OCI-LY7 (cell line): ENCODE measurements at regions not wholly inside any gene's neighbourhood (a gene's known extent, or its start where the extent isn't known, plus 50 kb on each side); places are given as distances from the start of the nearest gene placed in this dataset.

ENCODE experiments used
- BruUV-seq: library from RNA; stranded (reverse); fragments of 400-500 nt; replicated peaks from 2 replicates; lab custom pipeline; 2021; lab: Mats Ljungman, UMichigan
- CTCF ChIA-PET: fragments of 300-600 bp; sonication (Branson Sonifier 250); formaldehyde crosslinking; loops from one replicate; lab custom pipeline; 2022; ENCODE audit warnings: antibody characterized with exemption; ENCODE audit not compliant: unreplicated experiment; lab: Charles Lee
- POLR2A ChIA-PET: fragments of 300-600 bp; sonication (Branson Sonifier 250); formaldehyde crosslinking; loops from one replicate; lab custom pipeline; 2022; ENCODE audit warnings: antibody characterized with exemption; lab: Charles Lee
- DNase-seq: peaks from one replicate; pipeline ENCODE4 v3.0.0-alpha.2; 2015; ENCODE audit warnings: low spot score
- H2AFZ ChIP-seq: fragments of 200-600 bp; sonication (generic), shearing (Covaris generic); 2 replicates; pipeline ENCODE4 v1.6.1; 2014; ENCODE audit warnings: mild to moderate bottlenecking, antibody characterized with exemption, low read length, moderate library complexity
- H3K27ac ChIP-seq: fragments of 200-600 bp; sonication (generic); 2 replicates; pipeline ENCODE4 v1.5.1; 2014; ENCODE audit warnings: mixed run types, low read depth, mild to moderate bottlenecking, moderate library complexity, low read length, inconsistent platforms; ENCODE audit not compliant: poor library complexity, severe bottlenecking
- H3K36me3 ChIP-seq: fragments of 200-600 bp; sonication (generic); 2 replicates; pipeline ENCODE4 v1.6.1; 2014; ENCODE audit warnings: mild to moderate bottlenecking, antibody characterized with exemption, low read length, moderate library complexity, mixed read lengths; ENCODE audit not compliant: insufficient read depth
- H3K4me1 ChIP-seq: fragments of 200-600 bp; sonication (generic); 2 replicates; pipeline ENCODE4 v1.5.1; 2014; ENCODE audit warnings: mild to moderate bottlenecking, low read length; ENCODE audit not compliant: insufficient read depth, poor library complexity, severe bottlenecking
- H3K4me2 ChIP-seq: fragments of 200-600 bp; sonication (generic); 2 replicates; pipeline ENCODE4 v1.6.1; 2014; ENCODE audit warnings: mild to moderate bottlenecking, low read length
- H3K4me3 ChIP-seq: fragments of 200-600 bp; sonication (generic); 2 replicates; pipeline ENCODE4 v1.5.1; 2014; ENCODE audit warnings: mild to moderate bottlenecking, low read depth, low read length; ENCODE audit not compliant: poor library complexity, severe bottlenecking
- H3K79me2 ChIP-seq: fragments of 200-600 bp; sonication (generic); 2 replicates; pipeline ENCODE4 v1.6.1; 2016; ENCODE audit warnings: low read depth, mild to moderate bottlenecking, low read length, moderate library complexity, mixed read lengths; ENCODE audit not compliant: insufficient read depth
- H3K9me2 ChIP-seq: fragments of 200-600 bp; sonication (generic); 2 replicates; pipeline ENCODE4 v1.6.1; 2016; ENCODE audit warnings: mild to moderate bottlenecking, low read length, mixed read lengths; ENCODE audit not compliant: insufficient read depth
- H3K9me3 ChIP-seq: fragments of 200-600 bp; sonication (generic); 2 replicates; pipeline ENCODE4 v1.6.1; 2014; ENCODE audit warnings: mild to moderate bottlenecking, mixed run types, low read length, mixed read lengths
- H4K20me1 ChIP-seq: fragments of 200-600 bp; sonication (generic); 2 replicates; pipeline ENCODE4 v1.6.1; 2014; ENCODE audit warnings: mild to moderate bottlenecking, antibody characterized with exemption, low read length, moderate library complexity, mixed read lengths; ENCODE audit not compliant: insufficient read depth
- CTCF ChIP-seq: fragments of 200-600 bp; sonication (generic); conservative IDR thresholded peaks from 2 replicates; pipeline ENCODE4 v1.5.1; 2014; ENCODE audit warnings: mild to moderate bottlenecking, antibody characterized with exemption, low read length, moderate library complexity, mixed read lengths
- EZH2phosphoT487 ChIP-seq: fragments of 200-600 bp; sonication (generic); IDR thresholded peaks from 2 replicates; pipeline ENCODE4 v1.6.1; 2018; ENCODE audit warnings: low read depth, borderline replicate concordance, mild to moderate bottlenecking, mixed run types, antibody characterized with exemption, low read length, moderate library complexity, mixed read lengths
- intact Hi-C: fragments of 100-400 bp; cut with micrococcal nuclease; formaldehyde crosslinking; loops from one replicate; pipeline ENCODE4 v1.10.0; 2022; ENCODE audit not compliant: unreplicated experiment

DNA sequence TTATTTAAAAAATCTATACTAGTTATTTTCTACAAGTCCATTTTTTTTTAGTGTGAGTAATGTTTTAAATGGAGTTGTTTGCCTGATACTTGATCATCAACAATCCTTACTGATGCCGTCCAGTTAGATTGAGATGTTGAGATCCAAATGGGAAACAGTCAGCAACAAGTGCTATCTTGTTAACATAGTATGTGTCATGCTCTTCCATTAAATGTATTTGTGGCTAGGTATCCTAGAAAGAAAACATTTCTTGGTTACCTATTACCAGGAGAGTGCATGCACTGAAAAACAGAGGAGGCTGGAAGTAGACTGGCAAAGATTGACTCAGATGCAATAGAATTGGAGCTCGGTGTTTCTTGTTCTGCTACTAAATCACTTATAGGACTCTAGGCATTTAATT is 123.4 kb upstream of the MAN2A1 start:
- no peaks in the 10 kb centered on the region for H3K79me2 ChIP-seq
- H3K27ac ChIP-seq: no peak overlapping the region
- ChIA-PET CTCF (no interaction called here), POLR2A (interaction anchor here (0.7 to 0.9 kb wide), 2 partner anchors 25 to 54 kb away, joined by 3 to 4 read pairs; no protein-coding TSS in a partner anchor)
- H3K4me3 ChIP-seq: no peak overlapping the region
- no peak overlapping the region for H2AFZ ChIP-seq
- H3K4me1 ChIP-seq: no peaks in the 10 kb centered on the region
- DNase-seq: no peak
- no peak overlapping the region for H3K4me2 ChIP-seq
- H3K9me3 ChIP-seq: no peaks in the 10 kb centered on the region
- no peaks in the 10 kb centered on the region for H3K9me2 ChIP-seq
- H4K20me1 ChIP-seq: no peaks in the 10 kb centered on the region
- H3K36me3 ChIP-seq: no peaks in the 10 kb centered on the region
- TF ChIP-seq EZH2phosphoT487: no peak
- no peak for TF ChIP-seq CTCF
- no TSS peak for BruUV-seq
- intact Hi-C loops: no loop called here

DNA sequence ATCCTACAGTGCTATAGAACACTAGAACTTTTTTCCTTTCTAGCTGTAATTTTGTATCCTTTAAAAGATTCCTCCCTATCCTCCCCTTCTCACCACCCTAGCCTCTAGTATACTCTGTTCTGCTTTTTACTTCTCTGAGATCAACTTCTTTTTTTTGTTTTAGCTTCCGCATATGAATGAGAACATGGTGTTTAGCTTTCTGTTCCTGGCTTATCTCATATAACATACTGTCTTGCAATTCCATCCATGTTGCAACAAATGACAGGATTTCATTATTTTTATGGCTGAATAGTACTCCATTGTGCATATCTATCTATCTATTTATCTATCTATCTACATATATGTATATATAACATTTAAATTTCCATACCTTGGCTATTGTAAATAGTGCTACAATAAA is 126.0 kb upstream of the MAN2A1 start:
- TF ChIP-seq CTCF (no peak), EZH2phosphoT487 (no peak)
- Histone ChIP-seq H3K36me3 (no peaks in the 10 kb centered on the region), H3K4me2 (no peak overlapping the region), H3K9me2 (no peaks in the 10 kb centered on the region), H3K4me3 (no peak overlapping the region), H3K4me1 (no peaks in the 10 kb centered on the region), H3K79me2 (no peaks in the 10 kb centered on the region), H3K27ac (no peak overlapping the region), H4K20me1 (no peaks in the 10 kb centered on the region), H3K9me3 (no peaks in the 10 kb centered on the region), H2AFZ (no peak overlapping the region)
- BruUV-seq: no TSS peak
- POLR2A ChIA-PET: interaction anchor here (0.6 to 1.0 kb wide), 2 partner anchors 20 to 665 kb away, joined by 3 read pairs; no protein-coding TSS in a partner anchor
- intact Hi-C loops: no loop called here
- CTCF ChIA-PET: no interaction called here
- DNase-seq: no peak

DNA sequence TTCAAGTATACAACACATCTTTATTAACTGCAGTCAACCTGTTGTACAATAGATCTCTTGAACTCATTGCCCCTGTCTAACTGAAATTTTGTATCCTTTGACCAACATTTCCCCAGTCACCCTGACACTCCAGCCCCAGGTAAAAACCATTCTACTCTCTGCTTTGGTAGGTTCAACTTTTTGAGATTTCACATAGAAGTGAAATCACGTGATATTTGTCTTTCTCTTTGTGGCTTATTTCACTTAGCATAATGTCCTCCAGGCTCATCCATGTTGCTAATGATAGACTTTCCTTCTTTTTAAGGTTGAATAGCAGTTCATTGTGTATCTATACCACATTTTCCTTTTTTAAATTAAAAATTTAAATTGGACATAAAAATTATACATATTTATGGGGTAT is 126.5 kb upstream of the MAN2A1 start:
- no peaks in the 10 kb centered on the region for H3K9me2 ChIP-seq
- no peak overlapping the region for H2AFZ ChIP-seq
- no peak overlapping the region for H3K27ac ChIP-seq
- H3K4me3 ChIP-seq: no peak overlapping the region
- H4K20me1 ChIP-seq: no peaks in the 10 kb centered on the region
- ChIA-PET POLR2A (interaction anchor here (0.6 kb wide), 1 partner anchor 664 kb away, joined by 3 read pairs; no protein-coding TSS in a partner anchor), CTCF (no interaction called here)
- no peaks in the 10 kb centered on the region for H3K4me1 ChIP-seq
- no TSS peak for BruUV-seq
- no peaks in the 10 kb centered on the region for H3K9me3 ChIP-seq
- no peak overlapping the region for H3K4me2 ChIP-seq
- H3K36me3 ChIP-seq: no peaks in the 10 kb centered on the region
- TF ChIP-seq EZH2phosphoT487 (no peak), CTCF (no peak)
- H3K79me2 ChIP-seq: no peaks in the 10 kb centered on the region
- DNase-seq: no peak
- intact Hi-C loops: no loop called here
